ENCODE measurements at regions not wholly inside any gene's neighbourhood (a gene's known extent, or its start where the extent isn't known, plus 50 kb on each side); places are given as distances from the start of the nearest gene placed in this dataset.

- TF ChIP-seq POLR2AphosphoS5 (IDR thresholded peaks at IDR 0.05; ENCODE audit: low read depth, low read length) (no peak), POLR2A (IDR thresholded peaks at IDR 0.05; ENCODE audit: low read depth, low read length) (no peak)
Measured at GRCh38 chr3:166064476-166064875, 227.3 kb upstream of the BCHE start.

Measured in GM12892 (cell line).